H1 (cell line): ENCODE measurements at regions not wholly inside any gene's neighbourhood (a gene's known extent, or its start where the extent isn't known, plus 50 kb on each side); places are given as distances from the start of the nearest gene placed in this dataset.

Experiments used
- HDAC2 ChIP-seq, 2 experiments: fragments of 300-600 bp in 1 of 2; sonication (generic) in 1 of 2; IDR thresholded peaks; 2 replicates each; pipeline ENCODE4 v1.6.1; 2011 to 2012; ENCODE audit warnings: low read depth in 2 of 2, low read length in 2 of 2, mild to moderate bottlenecking in 2 of 2, moderate library complexity in 2 of 2, borderline replicate concordance in 1 of 2, inconsistent platforms in 1 of 2
- TF ChIP-seq, protein P1 (sequence below): IDR thresholded peaks from 2 replicates; pipeline ENCODE4 v1.6.1; 2011; ENCODE audit warnings: low read depth, mild to moderate bottlenecking, low read length; ENCODE audit not compliant: insufficient read depth

DNA sequence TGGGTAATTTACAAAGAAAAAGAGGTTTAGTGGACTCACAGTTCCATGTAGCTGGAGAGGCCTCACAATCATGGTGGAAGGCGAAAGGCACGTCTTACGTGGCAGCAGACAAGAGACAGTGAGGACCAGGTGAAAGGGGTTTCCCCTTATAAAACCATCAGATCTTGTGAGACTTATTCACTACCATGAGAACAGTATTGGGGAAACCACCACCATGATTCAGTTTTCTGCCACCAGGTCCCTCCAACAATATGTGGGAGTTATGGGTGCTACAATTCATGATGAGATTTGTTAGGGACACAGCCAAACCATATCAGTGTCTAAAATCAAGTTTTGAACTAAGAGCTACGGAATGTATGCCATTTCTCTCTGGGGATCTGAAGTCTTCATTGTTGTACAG, 354.8 kb upstream of the C2CD4B start (continued):
- TF ChIP-seq, protein P1, sequence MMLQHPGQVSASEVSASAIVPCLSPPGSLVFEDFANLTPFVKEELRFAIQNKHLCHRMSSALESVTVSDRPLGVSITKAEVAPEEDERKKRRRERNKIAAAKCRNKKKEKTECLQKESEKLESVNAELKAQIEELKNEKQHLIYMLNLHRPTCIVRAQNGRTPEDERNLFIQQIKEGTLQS: no peak
- TF ChIP-seq HDAC2 (IDR thresholded peaks at IDR 0.05; ENCODE audit: borderline replicate concordance in 1 of 2, low read depth in 2 of 2, low read length in 2 of 2): no peak
